Neural progenitor cell (in vitro differentiated cells): ENCODE measurements at regions not wholly inside any gene's neighbourhood (a gene's known extent, or its start where the extent isn't known, plus 50 kb on each side); places are given as distances from the start of the nearest gene placed in this dataset.

ENCODE experiments used
- DNase-seq: peaks from one replicate; pipeline ENCODE4 v3.0.0-alpha.2; 2016; ENCODE audit warnings: low spot score
- H2AFZ ChIP-seq: fragments of 200-600 bp; sonication (generic); replicated peaks from 2 replicates; pipeline ENCODE4 v1.6.1; 2016; ENCODE audit warnings: antibody characterized with exemption
- H3F3A ChIP-seq: fragments of 200-600 bp; sonication (generic); 2 replicates; pipeline ENCODE4 v1.6.1; 2016; ENCODE audit warnings: antibody characterized with exemption, low read depth
- H3K27ac ChIP-seq: fragments of 200-600 bp; sonication (generic); 2 replicates; pipeline ENCODE4 v1.5.1; 2016; ENCODE audit warnings: mild to moderate bottlenecking
- H3K27me3 ChIP-seq: fragments of 200-600 bp; sonication (generic); 2 replicates; pipeline ENCODE4 v1.6.1; 2016; ENCODE audit warnings: mild to moderate bottlenecking, moderate library complexity
- H3K36me3 ChIP-seq: fragments of 200-600 bp; sonication (generic); 2 replicates; pipeline ENCODE4 v1.5.1; 2016
- H3K4me1 ChIP-seq: fragments of 200-600 bp; sonication (generic); 2 replicates; pipeline ENCODE4 v1.6.1; 2016; ENCODE audit warnings: mixed run types
- H3K4me2 ChIP-seq: fragments of 200-600 bp; sonication (generic); 2 replicates; pipeline ENCODE4 v1.6.1; 2016
- H3K4me3 ChIP-seq: fragments of 200-600 bp; sonication (generic); 2 replicates; pipeline ENCODE4 v1.5.1; 2016
- H3K79me2 ChIP-seq: fragments of 200-600 bp; sonication (generic); 2 replicates; pipeline ENCODE4 v1.6.1; 2016; ENCODE audit warnings: low read depth
- H3K9ac ChIP-seq: fragments of 200-600 bp; sonication (generic); 2 replicates; pipeline ENCODE4 v1.6.1; 2016
- H3K9me3 ChIP-seq: fragments of 200-600 bp; sonication (generic); 2 replicates; pipeline ENCODE4 v1.5.1; 2016; ENCODE audit warnings: low read depth
- H4K20me1 ChIP-seq: fragments of 200-600 bp; sonication (generic); 2 replicates; pipeline ENCODE4 v1.6.1; 2016; ENCODE audit warnings: low read depth
- H3K27ac Mint-ChIP-seq: 3 replicates; pipeline ENCODE4 v1.8.0; 2021; ENCODE audit warnings: mixed read lengths
- H3K27me3 Mint-ChIP-seq: 2 replicates; pipeline ENCODE4 v1.8.0; 2022; ENCODE audit warnings: low read depth, mild to moderate bottlenecking, inconsistent platforms, moderate library complexity, mixed read lengths; ENCODE audit not compliant: insufficient read depth
- H3K36me3 Mint-ChIP-seq: 3 replicates; pipeline ENCODE4 v1.8.0; 2021; ENCODE audit warnings: mixed read lengths
- H3K4me1 Mint-ChIP-seq: 3 replicates; pipeline ENCODE4 v1.8.0; 2021; ENCODE audit warnings: mixed read lengths
- H3K4me3 Mint-ChIP-seq: 3 replicates; pipeline ENCODE4 v1.8.0; 2021; ENCODE audit warnings: mild to moderate bottlenecking, moderate library complexity, mixed read lengths
- H3K9me3 Mint-ChIP-seq: 3 replicates; pipeline ENCODE4 v1.8.0; 2020; ENCODE audit warnings: mixed read lengths
- EZH2 ChIP-seq: fragments of 200-600 bp; sonication (generic); IDR thresholded peaks from 2 replicates; pipeline ENCODE4 v1.6.1; 2017; ENCODE audit warnings: antibody characterized with exemption, mild to moderate bottlenecking, moderate library complexity
- EZH2phosphoT487 ChIP-seq: fragments of 200-600 bp; sonication (generic); IDR thresholded peaks from 2 replicates; pipeline ENCODE4 v1.6.1; 2017; ENCODE audit warnings: antibody characterized with exemption
- TF ChIP-seq, protein P1 (sequence below): fragments of 200-600 bp; sonication (generic); IDR thresholded peaks from 2 replicates; pipeline ENCODE4 v1.5.1; 2017; ENCODE audit warnings: antibody characterized with exemption, mild to moderate bottlenecking

DNA sequence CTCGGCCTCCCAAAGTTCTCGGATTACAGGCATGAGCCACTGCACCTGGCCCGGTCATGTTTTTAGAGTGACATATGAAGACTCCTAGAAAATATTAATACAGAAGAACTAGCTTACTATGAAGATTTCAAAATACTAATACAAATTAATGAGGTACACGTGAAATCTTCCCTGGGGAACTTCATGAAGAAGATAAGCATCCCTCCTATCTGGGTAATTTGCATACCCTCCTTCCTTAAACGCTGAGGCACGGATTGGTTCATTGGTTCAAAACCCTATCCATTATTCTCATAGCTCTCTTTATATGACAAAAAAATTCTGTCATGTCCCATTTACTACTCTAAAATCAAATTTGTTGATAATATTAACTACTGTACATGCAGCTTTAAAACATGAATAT is 224.8 kb upstream of the KLF14 start:
- no peaks in the 10 kb centered on the region for H3K4me1 Mint-ChIP-seq
- no peaks in the 10 kb centered on the region for H3K9me3 ChIP-seq
- no peaks in the 10 kb centered on the region for H3K9me3 Mint-ChIP-seq
- no peaks in the 10 kb centered on the region for H3K79me2 ChIP-seq
- H3K27me3 ChIP-seq, result no peaks in the 10 kb centered on the region
- H3K4me2 ChIP-seq, result no peak overlapping the region
- H3K4me1 ChIP-seq, result no peaks in the 10 kb centered on the region
- H3K27me3 Mint-ChIP-seq, result no peaks in the 10 kb centered on the region
- TF ChIP-seq EZH2phosphoT487 (no peak), EZH2 (no peak)
- TF ChIP-seq, protein P1, sequence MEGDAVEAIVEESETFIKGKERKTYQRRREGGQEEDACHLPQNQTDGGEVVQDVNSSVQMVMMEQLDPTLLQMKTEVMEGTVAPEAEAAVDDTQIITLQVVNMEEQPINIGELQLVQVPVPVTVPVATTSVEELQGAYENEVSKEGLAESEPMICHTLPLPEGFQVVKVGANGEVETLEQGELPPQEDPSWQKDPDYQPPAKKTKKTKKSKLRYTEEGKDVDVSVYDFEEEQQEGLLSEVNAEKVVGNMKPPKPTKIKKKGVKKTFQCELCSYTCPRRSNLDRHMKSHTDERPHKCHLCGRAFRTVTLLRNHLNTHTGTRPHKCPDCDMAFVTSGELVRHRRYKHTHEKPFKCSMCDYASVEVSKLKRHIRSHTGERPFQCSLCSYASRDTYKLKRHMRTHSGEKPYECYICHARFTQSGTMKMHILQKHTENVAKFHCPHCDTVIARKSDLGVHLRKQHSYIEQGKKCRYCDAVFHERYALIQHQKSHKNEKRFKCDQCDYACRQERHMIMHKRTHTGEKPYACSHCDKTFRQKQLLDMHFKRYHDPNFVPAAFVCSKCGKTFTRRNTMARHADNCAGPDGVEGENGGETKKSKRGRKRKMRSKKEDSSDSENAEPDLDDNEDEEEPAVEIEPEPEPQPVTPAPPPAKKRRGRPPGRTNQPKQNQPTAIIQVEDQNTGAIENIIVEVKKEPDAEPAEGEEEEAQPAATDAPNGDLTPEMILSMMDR, result no peak
- no peak overlapping the region for H2AFZ ChIP-seq
- no peaks in the 10 kb centered on the region for H3F3A ChIP-seq
- no peaks in the 10 kb centered on the region for H3K36me3 Mint-ChIP-seq
- H3K36me3 ChIP-seq, result no peaks in the 10 kb centered on the region
- H4K20me1 ChIP-seq, result no peaks in the 10 kb centered on the region
- H3K4me3 Mint-ChIP-seq, result no peak overlapping the region
- H3K27ac ChIP-seq, result no peak overlapping the region
- DNase-seq, result no peak
- H3K4me3 ChIP-seq, result no peak overlapping the region
- no peak overlapping the region for H3K9ac ChIP-seq
- H3K27ac Mint-ChIP-seq, result no peak overlapping the region

DNA sequence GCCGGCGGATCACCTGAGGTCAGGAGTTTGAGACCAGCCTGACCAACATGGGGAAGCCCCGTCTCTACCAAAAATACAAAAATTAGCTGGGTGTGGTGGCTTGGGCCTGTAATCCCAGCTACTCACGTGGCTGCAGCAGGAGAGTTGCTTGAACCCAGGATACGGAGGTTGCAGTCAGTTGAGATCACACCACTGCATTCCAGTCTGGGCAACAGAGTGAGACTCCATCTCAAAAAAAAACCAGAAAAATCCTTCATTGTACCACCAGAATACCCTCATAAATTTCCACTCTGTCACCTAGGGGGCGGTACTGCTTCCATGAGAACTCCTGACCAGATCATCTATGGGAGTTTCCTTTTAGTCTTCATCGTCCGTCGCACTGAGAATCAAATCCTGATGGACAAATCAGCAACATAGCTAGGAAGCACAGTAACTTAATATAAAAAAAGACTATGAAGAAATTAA is 225.8 kb upstream of the KLF14 start:
- H2AFZ ChIP-seq, result no peak overlapping the region
- Mint-ChIP-seq H3K27me3 (no peaks in the 10 kb centered on the region), H3K4me1 (no peaks in the 10 kb centered on the region), H3K4me3 (no peak overlapping the region), H3K9me3 (no peaks in the 10 kb centered on the region), H3K27ac (no peak overlapping the region), H3K36me3 (no peaks in the 10 kb centered on the region)
- TF ChIP-seq, protein P1, result peak; percentile 29
- no peak for TF ChIP-seq EZH2
- H3K4me3 ChIP-seq, result no peak overlapping the region
- no peak for DNase-seq
- H3K27me3 ChIP-seq, result no peaks in the 10 kb centered on the region
- H3K4me2 ChIP-seq, result no peak overlapping the region
- H3F3A ChIP-seq, result no peaks in the 10 kb centered on the region
- no peak overlapping the region for H3K27ac ChIP-seq
- no peaks in the 10 kb centered on the region for H3K79me2 ChIP-seq
- no peaks in the 10 kb centered on the region for H3K9me3 ChIP-seq
- H3K9ac ChIP-seq, result no peak overlapping the region
- no peaks in the 10 kb centered on the region for H4K20me1 ChIP-seq
- H3K36me3 ChIP-seq, result no peaks in the 10 kb centered on the region
- H3K4me1 ChIP-seq, result no peaks in the 10 kb centered on the region

DNA sequence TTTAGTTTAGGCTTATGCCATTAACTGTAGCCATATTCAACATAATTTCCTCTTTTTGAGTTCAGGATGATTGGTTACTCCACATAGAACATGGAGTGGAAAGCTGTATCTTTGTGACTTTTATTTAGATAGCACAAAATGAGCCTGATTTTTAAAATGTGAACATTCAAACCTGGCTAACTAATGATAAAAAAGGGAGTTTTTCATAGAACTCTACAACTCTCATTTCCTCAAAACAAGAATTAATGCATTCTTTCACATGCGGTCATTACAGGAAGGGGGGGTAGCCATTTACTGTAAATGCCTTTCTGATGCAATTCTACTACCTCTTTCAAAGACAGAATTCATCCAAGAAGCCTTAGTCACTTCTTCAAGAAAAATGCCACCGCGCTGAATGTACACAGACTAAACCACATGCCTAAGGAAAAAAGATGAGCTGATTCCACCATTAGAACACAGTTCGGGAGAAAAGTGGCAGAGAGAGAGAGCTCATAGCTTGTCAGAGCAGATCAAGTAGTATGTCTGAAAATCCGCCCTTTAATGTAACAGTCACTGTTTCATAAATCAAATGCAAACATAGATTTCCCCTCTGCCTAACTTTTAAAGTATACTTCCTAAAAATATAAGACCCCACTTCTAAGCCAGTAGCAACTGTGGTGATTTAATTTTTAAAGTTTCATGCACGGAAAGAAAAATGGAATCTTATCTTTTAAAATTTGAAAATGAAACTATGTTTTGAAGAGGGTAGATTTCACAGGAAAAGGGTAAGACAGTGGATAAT is 226.4 kb upstream of the KLF14 start:
- H3K4me2 ChIP-seq, result no peak overlapping the region

More for the DNA sequence above, 226.4 kb upstream of the KLF14 start:
- no peak for TF ChIP-seq EZH2
- no peak for TF ChIP-seq EZH2phosphoT487
- TF ChIP-seq, protein P1, result no peak
- H2AFZ ChIP-seq, result no peak overlapping the region
- no peaks in the 10 kb centered on the region for H3K9me3 Mint-ChIP-seq
- DNase-seq, result no peak
- H3K9ac ChIP-seq, result no peak overlapping the region
- H3K27me3 Mint-ChIP-seq, result no peaks in the 10 kb centered on the region
- no peaks in the 10 kb centered on the region for H4K20me1 ChIP-seq
- H3F3A ChIP-seq, result no peaks in the 10 kb centered on the region
- H3K79me2 ChIP-seq, result no peaks in the 10 kb centered on the region
- no peaks in the 10 kb centered on the region for H3K27me3 ChIP-seq
- no peaks in the 10 kb centered on the region for H3K9me3 ChIP-seq
- H3K36me3 Mint-ChIP-seq, result no peaks in the 10 kb centered on the region
- H3K4me3 Mint-ChIP-seq, result no peak overlapping the region
- H3K4me1 ChIP-seq, result no peaks in the 10 kb centered on the region
- H3K27ac ChIP-seq, result no peak overlapping the region
- H3K4me1 Mint-ChIP-seq, result no peaks in the 10 kb centered on the region
- H3K27ac Mint-ChIP-seq, result no peak overlapping the region
- no peak overlapping the region for H3K4me3 ChIP-seq
- H3K36me3 ChIP-seq, result no peaks in the 10 kb centered on the region
